ENCODE measurements at regions not wholly inside any gene's neighbourhood (a gene's known extent, or its start where the extent isn't known, plus 50 kb on each side); places are given as distances from the start of the nearest gene placed in this dataset.
A peak's percentile ranks its signal among the peaks of the same experiment; 100 is the strongest.

GRCh38 chr4:177128306-177128705 lies 181.4 kb upstream of the NEIL3 start:
- no peak for TF ChIP-seq CTCF (IDR thresholded peaks at IDR 0.05; ENCODE audit: extremely low read depth, low read depth, low read length)
- Histone ChIP-seq H3K27ac (ENCODE audit: low read depth, low read length) (peak overlapping the region; percentile 65), H4K20me1 (ENCODE audit: insufficient read depth, low read length) (no peaks in the 10 kb centered on the region), H3K27me3 (ENCODE audit: insufficient read depth, low read length) (no peaks in the 10 kb centered on the region), H3K4me2 (ENCODE audit: insufficient read depth, low read length) (no peak overlapping the region), H2AFZ (ENCODE audit: low read length) (no peak overlapping the region), H3K36me3 (ENCODE audit: insufficient read depth, low read length) (no peaks in the 10 kb centered on the region), H3K9me3 (ENCODE audit: low read depth, low read length) (peaks cover 8% of the 10 kb centered on the region), H3K79me2 (ENCODE audit: insufficient read depth, low read length) (no peaks in the 10 kb centered on the region), H3K4me3 (ENCODE audit: insufficient read depth, low read length) (no peak overlapping the region), H3K4me1 (ENCODE audit: insufficient read depth, low read length) (peaks cover 10% of the 10 kb centered on the region)
- no peak for DNase-seq (ENCODE audit: insufficient read length, low spot score, missing footprints)

GRCh38 chr4:177131736-177132135 lies 177.9 kb upstream of the NEIL3 start:
- Histone ChIP-seq H3K4me1 (ENCODE audit: insufficient read depth, low read length) (peaks cover 4% of the 10 kb centered on the region), H3K36me3 (ENCODE audit: insufficient read depth, low read length) (no peaks in the 10 kb centered on the region)
- no peak for DNase-seq (ENCODE audit: insufficient read length, low spot score, missing footprints)

GRCh38 chr4:177147668-177148067 lies 162.0 kb upstream of the NEIL3 start:
- Histone ChIP-seq H3K9me3 (ENCODE audit: low read depth, low read length) (no peaks in the 10 kb centered on the region), H3K27ac (ENCODE audit: low read depth, low read length) (no peak overlapping the region), H2AFZ (ENCODE audit: low read length) (peak overlapping the region; percentile 19), H3K4me1 (ENCODE audit: insufficient read depth, low read length) (no peaks in the 10 kb centered on the region), H4K20me1 (ENCODE audit: insufficient read depth, low read length) (no peaks in the 10 kb centered on the region), H3K79me2 (ENCODE audit: insufficient read depth, low read length) (no peaks in the 10 kb centered on the region), H3K36me3 (ENCODE audit: insufficient read depth, low read length) (no peaks in the 10 kb centered on the region), H3K4me3 (ENCODE audit: insufficient read depth, low read length) (no peak overlapping the region), H3K27me3 (ENCODE audit: insufficient read depth, low read length) (no peaks in the 10 kb centered on the region), H3K4me2 (ENCODE audit: insufficient read depth, low read length) (no peak overlapping the region)
- TF ChIP-seq CTCF (IDR thresholded peaks at IDR 0.05; ENCODE audit: extremely low read depth, low read depth, low read length), result no peak
- no peak for DNase-seq (ENCODE audit: insufficient read length, low spot score, missing footprints)

More at GRCh38 chr4:177131736-177132135, 177.9 kb upstream of the NEIL3 start:
- no peak overlapping the region for H3K4me2 ChIP-seq (ENCODE audit: insufficient read depth, low read length)
- no peaks in the 10 kb centered on the region for H3K27me3 ChIP-seq (ENCODE audit: insufficient read depth, low read length)
- H4K20me1 ChIP-seq (ENCODE audit: insufficient read depth, low read length), result no peaks in the 10 kb centered on the region
- H3K79me2 ChIP-seq (ENCODE audit: insufficient read depth, low read length), result no peaks in the 10 kb centered on the region
- peaks cover 8% of the 10 kb centered on the region for H3K9me3 ChIP-seq (ENCODE audit: low read depth, low read length)
- no peak overlapping the region for H2AFZ ChIP-seq (ENCODE audit: low read length)
- no peak for TF ChIP-seq CTCF (IDR thresholded peaks at IDR 0.05; ENCODE audit: extremely low read depth, low read depth, low read length)
- H3K27ac ChIP-seq (ENCODE audit: low read depth, low read length), result no peak overlapping the region
- no peak overlapping the region for H3K4me3 ChIP-seq (ENCODE audit: insufficient read depth, low read length)

GRCh38 chr4:177155454-177155853 lies 154.2 kb upstream of the NEIL3 start:
- no peak for DNase-seq (ENCODE audit: insufficient read length, low spot score, missing footprints)
- peak overlapping the region; percentile 40 for H2AFZ ChIP-seq (ENCODE audit: low read length)
- no peaks in the 10 kb centered on the region for H3K79me2 ChIP-seq (ENCODE audit: insufficient read depth, low read length)

More at GRCh38 chr4:177155454-177155853, 154.2 kb upstream of the NEIL3 start:
- Histone ChIP-seq H3K36me3 (ENCODE audit: insufficient read depth, low read length) (no peaks in the 10 kb centered on the region), H3K4me3 (ENCODE audit: insufficient read depth, low read length) (no peak overlapping the region), H3K27ac (ENCODE audit: low read depth, low read length) (no peak overlapping the region), H3K4me2 (ENCODE audit: insufficient read depth, low read length) (no peak overlapping the region), H3K4me1 (ENCODE audit: insufficient read depth, low read length) (no peaks in the 10 kb centered on the region), H4K20me1 (ENCODE audit: insufficient read depth, low read length) (no peaks in the 10 kb centered on the region), H3K9me3 (ENCODE audit: low read depth, low read length) (no peaks in the 10 kb centered on the region), H3K27me3 (ENCODE audit: insufficient read depth, low read length) (no peaks in the 10 kb centered on the region)
- no peak for TF ChIP-seq CTCF (IDR thresholded peaks at IDR 0.05; ENCODE audit: extremely low read depth, low read depth, low read length)
